DMS 273 (cell line): ENCODE measurements at regions not wholly inside any gene's neighbourhood (a gene's known extent, or its start where the extent isn't known, plus 50 kb on each side); places are given as distances from the start of the nearest gene placed in this dataset.

Experiments
- DNase-seq: peaks from one replicate; lab custom pipeline; 2025; ENCODE audit not compliant: unreplicated experiment; lab: John Stamatoyannopoulos, UW

DNA sequence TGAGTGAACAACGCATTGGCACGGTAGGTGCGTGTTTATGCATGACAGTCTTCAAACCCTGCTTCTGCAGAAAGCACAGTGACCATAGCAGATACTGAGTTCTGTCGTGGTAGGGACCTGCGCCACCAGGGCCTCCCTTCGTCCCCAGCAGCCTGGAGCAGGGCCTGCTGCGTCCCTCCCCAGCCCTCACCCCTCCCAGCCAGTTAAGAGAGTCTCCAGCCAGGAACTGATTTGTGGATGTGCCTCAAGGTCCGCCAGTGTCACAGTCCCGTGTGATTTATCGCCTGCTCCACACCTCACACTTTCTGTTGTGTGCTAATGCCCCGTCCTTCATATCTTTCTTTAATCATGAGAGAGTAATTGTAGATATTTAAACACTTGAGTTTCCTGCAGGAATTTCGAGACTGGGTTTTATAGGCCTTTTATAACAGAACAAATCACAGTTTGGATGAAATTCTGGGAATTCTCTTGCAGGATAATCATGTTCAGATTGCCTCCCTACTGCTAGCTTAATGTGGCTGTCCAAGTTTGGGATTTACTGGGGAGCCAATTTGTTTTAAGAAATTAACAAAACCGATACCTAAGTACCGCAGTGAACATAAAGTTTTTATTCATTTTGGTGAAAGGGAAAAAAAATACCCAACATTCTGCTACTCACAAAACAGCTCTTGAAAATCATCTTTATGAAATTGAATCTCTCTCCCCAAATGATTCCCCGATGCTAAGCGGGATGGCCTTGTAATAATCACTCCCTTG, 438.6 kb downstream of the TSHZ3 start:
- no peak for DNase-seq

DNA sequence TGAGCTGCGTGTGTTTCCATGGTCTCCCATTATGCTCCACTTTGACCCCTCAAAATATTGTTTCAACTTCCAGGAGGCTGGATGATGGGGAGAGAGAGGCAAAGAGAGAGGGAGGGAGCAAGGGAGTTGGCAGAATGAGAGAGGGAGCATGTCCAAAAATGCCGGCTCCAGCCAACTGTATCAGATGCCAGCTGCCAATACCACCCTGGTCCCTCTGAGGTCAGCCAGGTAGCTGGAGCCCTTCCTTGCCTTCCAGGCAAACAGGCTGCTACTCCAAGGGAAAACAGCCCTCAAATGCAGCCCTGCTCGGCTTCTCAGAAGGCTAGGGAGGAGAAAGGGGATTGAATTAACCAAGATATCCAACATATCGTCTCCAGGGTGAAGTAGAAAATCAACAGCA, 440.0 kb downstream of the TSHZ3 start:
- DNase-seq, result no peak

DNA sequence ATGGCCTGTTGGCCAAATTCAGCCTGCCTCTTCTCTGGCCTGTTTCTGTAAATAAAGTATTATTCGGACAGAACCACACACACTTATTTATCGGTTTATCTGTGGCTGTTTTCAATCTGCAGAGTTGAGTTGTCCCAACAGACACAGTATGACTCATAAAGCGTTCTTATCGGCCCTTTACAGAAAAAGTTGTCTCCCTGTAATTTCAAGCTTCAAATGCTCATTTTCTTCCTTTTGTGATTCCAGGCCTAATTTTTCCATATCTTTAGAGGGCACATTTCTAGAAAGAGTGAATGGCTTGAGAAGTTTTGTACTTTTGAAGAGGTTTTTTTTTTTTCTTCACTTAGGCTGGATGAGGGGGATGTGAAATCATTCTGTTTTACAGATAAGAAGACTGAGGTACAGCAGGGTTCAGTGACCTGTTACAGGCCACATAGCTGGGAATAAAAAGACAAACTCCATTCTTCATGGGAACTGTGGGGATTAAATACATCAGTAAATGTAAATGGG, 440.9 kb downstream of the TSHZ3 start:
- no peak for DNase-seq

DNA sequence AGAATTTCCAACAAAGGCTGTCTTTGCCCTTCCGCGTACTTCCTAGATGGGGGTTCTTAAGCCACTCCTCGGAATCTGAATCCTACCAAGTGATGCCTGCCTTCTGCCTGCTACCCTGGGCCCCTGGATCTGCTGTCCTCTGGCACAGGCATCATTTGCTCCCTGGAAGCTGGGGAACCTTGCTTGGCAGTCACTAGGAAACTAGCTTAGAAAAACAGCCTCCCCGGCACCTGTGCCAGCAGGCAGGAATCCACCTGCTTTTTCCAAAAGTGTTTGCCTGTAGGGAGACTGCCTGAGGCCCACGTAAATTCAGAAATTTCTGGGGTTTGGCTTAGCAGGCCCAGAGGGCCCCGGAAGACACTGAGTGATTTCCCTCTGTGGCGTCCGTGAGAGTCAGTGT, 442.4 kb downstream of the TSHZ3 start:
- no peak for DNase-seq

DNA sequence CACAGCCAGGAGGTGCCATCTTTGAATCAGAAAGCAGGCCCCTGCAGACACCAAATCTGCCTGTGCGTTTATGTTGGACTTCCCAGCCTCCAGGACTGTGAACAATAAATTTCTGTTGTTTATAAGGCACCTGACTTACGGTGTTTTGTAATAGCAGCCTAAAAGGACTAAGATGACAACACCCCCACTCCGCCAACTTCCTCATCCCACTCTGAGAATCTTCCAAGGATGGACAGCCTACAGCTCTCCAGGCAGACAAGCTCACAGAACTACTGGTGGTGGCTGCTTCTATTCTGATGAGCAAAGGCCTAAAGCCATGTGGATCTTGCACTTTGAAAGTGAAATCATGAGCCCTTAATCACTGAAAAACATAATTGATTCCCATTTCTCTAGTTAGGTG, 449.2 kb downstream of the TSHZ3 start:
- no peak for DNase-seq

DNA sequence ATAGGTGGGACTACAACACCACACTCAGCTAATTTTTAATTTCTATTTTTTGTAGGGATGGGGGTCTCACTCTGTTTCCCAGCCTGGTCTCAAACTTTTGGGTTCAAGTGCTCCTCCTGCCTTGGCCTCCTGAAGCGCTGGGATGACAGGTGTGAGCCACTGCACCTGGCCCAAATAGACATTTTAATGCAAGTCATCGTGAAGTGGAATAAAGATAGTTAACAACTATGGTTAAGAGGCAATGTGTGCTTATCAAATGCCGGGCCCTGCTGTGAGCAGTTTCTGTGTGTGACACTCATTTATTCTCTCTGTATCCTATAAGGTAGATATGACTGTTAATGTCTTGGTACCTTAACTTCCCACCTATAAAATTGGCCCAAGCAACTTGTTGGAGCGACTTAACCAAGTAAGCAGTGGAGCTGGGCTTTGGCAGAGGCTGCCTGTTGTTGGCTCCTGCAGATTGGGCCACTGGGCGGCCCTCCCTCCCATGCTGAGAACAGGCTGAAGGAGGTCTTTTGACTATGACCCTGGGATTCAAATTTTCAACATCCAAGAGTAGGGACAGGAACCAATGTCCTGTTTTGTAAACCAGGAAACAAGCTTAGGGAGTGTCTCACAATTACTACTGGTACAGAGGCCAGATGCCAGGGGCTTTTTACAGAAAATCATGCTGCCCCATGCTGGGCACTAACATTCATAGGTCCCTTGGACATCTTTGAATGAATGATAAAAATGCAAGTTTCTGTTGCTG, 450.7 kb downstream of the TSHZ3 start:
- DNase-seq, result no peak

DNA sequence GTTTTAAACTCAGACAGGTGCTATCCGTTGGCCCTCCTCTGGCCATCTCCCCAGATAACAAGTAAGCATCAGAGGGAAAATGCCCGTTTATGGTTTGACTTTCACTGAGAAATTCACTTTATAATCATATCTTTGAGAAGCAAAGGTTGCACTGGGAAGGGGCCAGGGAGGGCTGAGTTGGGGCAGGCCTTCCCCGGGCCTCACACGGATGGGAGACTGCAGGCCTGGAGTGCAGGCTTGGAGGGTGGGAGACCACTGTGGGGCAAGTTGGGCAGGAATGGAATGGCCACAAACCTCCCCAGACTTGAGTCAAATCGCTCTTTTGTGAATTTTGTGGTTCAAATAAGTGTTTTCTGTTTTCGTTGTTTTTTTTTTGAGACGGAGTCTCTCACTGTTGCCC, 451.7 kb downstream of the TSHZ3 start:
- no peak for DNase-seq

DNA sequence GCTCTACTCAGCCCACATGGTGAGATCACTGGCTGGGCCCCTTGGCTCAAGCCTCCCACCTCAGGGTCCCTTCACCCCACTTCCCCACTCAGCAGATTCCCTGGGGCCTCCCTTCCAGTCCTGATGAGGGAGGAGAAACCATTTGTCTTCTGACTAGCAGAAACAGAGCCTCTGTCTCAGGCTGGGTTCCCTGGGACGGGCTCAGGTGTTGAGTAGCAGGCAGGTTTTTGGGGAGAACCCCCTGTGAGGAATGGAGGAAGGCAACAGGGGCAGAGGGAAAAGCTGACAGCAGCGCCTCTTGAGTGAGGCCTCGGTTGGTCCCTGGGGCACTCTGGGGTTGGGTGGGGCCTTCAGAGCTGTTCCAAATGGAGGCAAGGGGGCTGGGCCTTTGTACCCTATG, 452.2 kb downstream of the TSHZ3 start:
- DNase-seq, result no peak

DNA sequence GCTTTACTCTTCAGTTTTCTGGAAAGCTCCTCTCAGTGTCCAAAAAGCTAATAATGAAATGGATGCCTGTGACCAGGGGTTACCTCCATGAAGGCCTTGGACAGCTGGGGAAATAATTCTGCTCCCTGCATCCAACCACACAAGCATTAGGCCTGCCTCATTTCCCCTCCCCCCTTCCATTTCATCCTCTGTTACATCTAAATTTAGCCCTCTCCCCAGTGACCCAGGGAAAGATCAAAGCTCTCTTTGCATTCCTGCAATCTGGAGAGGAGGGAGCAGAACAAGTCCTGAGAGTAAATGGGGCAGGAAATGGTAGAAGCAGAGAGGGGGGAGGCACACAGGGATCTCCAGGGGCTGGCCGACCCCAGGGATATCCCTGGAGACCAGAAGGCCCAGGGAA, 452.7 kb downstream of the TSHZ3 start:
- peak; percentile 14 for DNase-seq

DNA sequence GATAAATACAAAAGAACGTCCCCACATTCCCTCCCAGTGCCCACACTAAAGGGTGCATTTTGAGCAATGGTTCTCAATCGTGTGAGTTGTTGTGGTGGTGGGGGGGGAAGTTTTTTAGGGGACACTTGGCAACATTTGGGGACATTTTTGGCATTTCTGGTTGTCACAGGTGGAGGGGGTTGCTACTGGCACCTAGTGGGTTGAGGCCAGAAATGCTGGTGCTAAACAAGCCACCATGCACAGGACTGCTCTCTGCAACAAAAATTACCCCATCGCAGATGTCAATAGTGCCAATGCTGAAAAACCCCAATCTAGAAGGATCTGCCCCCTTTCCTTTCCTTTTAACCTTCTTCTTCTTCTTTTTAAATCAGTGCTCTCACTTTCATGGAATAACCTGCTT, 453.3 kb downstream of the TSHZ3 start:
- DNase-seq, result no peak

DNA sequence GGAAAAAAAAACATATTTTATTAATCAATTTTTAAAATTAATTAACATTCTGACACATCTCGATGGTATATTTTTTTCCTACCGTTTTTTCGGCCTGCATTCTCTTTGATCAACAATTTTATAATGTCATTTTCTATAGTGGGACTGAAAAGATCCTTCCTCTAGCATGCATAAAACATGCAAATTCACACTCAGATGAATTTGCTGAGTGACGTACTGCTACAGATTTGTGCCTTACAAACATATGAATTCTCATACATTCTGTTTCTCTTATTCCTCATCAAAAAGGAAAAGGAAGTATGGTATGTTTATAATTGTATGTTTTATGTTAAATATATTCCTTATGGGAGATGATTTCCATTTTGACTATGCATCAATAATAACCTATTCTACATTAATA, 458.2 kb downstream of the TSHZ3 start:
- no peak for DNase-seq

DNA sequence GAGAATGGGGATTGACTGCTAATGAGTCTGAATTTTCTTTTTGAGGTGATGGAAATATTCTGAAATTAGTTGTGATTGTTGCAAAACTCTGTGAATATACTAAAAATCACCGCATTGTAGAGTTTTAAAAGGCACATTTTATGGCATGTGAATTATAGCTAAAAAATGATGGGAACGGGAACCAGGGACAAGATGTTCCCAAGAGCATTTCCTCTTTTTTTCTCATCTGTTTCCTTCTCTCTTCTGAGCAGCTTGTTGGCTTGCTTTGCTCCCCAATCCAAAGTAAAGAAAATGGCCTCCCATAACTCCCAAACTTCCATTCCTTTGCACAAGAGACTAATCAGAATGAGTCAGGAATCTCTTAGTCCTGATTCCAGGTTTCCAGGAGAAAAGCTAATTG, 459.2 kb downstream of the TSHZ3 start:
- no peak for DNase-seq

DNA sequence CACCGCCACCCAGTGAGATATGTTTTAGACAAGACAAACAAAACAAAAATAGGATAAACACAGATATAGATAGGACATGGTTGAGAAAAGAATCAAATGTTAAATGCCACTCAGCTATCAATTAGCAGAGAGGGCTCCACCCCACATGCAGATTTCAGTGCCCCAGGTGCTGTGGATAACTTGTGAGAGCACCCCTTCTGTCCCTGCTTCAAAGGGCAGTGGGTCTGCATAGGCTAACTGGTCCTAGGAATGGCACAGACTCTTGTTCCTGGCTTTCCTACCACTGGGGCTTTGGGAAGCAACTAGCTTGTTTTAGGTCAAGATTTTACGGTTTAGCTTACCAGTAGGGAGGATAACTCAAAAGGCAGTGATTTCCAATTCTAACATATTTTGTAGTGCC, 460.3 kb downstream of the TSHZ3 start:
- DNase-seq, result no peak

DNA sequence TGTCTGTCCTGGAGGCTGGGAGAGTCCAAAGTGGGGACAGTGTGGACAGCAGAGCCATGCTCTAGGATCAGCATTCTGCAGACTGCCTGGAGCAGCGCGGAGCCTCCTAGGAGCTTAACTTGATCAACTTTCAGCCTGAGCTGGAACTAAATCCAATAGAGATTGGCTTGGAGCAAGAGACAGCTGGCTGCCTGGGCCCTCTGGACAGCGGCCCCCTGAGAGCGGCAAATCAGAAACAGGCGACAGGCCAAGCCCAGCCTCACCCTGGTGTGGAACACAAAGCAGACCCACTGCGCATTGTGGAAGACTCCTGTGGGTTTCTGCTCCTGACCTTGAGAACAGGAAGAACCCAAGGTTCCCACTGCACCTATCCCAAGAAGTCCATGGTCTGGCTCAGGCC, 462.2 kb downstream of the TSHZ3 start:
- DNase-seq, result no peak

DNA sequence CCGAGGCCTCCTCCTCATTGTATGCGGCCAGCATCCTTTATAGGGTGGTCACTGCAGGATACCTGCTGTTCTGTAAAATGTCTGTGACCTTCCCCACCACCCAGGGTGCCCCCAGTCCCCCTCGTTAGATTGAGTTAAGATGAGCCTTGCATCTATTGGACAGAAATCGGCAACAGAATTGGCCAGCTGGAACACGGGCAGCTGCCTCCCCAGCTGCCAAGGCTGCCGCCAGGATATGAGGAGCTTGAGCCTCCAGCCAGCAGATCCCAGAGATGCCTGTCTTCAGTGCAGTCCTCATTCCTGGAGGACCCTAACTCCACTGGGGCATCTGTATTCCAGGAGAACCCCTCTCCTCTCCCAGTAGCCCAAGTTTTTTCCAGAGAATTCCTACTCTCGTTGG, 463.0 kb downstream of the TSHZ3 start:
- DNase-seq, result peak; percentile 9

DNA sequence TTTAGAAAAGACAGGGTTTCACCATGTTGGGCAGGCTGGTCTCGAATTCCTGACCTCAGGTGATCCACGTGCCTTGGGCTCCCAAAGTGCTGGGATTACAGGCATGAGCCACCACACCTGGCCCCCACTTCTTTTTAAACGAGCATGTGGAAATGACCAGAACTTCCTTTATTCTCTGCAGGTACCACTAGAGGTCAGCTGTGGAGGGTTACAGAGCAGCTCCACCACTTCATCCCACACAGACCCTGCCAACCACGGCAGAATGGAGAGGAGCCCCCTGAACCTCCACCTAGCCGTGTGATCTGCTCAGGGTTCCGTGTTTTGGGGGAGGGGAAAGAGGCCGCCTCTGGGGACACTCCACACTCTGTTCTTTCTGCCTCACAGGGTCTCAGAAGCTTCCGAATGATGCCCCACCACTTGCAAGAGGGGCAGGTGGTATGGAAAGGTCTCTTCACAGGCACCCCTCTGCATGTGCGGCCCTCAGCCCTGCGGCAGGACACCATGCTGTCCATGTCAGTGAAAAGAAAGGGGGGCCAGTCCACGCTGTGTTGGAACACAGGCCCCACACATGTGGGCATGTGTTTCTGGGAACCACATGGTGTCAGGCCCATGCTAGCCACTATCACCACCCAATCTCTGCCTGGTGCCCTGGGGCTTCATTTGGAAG, 465.0 kb downstream of the TSHZ3 start:
- no peak for DNase-seq

DNA sequence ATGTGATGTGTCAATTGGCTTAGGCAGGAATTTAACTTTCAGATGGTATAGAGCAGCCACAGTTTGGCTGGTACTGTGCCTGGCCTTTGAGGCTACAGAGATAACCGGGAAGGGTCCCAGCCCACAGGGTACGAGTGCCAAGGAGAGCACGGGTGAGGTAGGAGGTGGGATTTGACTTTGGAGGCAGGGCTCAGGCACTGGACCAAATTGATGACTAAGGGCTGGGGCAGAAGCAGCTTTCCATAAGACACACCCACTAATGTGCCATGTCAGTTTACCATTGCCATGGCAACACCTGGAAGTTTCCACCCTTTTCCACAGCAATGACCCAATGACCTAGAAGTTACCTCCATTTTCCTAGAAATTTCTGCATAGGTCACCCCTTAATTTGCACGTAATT, 466.2 kb downstream of the TSHZ3 start:
- no peak for DNase-seq

DNA sequence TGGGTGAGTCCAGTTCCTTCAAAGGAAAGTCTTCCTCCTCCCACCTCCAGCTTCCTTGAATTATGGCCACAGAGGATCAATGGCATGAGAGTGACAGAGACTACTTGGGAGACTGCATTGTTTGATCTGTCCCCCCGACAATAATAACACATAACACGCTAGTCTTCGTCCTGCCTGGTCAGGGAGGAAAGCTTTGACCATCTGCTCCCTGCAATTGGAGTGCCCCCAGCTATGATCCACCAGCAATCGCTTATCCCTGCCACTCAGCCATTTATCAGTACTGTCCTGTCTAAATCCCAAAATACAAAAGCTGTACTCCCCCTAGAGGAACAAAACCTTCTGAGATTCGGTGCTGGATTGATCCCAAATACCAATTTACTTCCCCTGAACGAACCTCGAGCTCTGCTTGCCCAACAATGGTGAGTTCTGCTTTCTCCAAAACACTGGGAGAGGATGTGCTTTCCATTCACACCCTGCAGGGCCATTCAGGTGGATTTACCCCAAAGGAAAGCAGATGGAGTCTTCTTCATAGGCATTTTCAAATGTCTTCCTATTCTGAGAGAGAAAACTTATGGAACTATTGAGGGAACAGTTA, 466.7 kb downstream of the TSHZ3 start:
- peak; percentile 4 for DNase-seq

DNA sequence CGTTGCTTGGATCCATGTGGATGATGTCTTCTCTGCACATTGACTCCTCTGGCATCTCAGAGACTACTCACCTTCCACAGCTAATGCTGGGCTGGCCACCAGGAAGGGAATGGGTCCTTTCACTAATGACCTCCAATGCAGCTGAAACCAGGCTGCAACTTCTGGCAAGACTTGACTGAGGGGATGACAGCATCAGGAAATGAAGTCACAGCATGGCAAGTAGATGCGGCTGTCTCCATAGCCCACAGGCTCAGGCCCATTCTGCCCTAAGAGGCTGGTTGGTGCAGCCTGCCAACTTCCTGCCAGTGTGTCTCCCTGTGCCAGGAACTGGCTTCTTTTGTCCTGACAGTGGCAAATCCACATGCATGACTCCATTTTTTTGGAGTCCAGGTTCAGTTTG, 467.3 kb downstream of the TSHZ3 start:
- no peak for DNase-seq

DNA sequence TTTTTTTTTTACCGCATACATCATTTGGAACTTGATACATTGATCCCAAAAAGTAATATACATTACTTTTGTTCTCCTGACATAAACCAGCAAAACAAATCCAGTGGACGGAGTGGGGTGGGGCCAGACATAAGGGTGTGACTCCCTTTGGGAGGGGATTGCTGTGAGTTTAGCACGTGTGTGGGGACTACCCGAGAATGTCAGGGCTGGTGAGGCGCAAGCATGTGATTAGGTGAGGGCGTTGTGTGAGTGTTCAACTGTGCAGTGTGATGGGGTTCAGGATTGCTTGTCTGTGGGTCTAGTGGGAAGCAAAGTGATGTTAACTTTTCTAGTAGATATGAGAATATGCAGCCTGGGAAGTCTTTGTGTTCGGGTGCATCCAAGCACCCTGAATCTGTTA, 468.0 kb downstream of the TSHZ3 start:
- DNase-seq, result no peak

DNA sequence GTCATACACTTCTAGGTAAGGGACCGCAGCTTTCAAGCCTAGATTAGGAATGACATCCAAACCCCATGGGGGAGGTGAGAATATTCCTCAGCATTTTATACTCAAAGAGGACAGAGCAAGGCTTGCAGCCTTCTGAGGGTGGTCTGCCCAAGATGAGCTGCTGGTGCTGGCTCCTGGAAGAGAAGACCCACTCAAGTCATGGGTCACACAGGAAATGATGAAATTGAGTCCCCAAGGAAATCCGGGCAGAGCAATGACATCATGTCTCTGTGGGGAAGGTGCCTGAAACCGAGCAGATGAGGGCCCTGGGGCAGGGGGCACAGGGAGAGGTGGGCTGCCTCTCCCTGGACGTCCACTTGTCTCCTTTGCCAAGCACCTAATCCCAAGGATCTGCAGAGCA, 468.7 kb downstream of the TSHZ3 start:
- DNase-seq, result no peak

DNA sequence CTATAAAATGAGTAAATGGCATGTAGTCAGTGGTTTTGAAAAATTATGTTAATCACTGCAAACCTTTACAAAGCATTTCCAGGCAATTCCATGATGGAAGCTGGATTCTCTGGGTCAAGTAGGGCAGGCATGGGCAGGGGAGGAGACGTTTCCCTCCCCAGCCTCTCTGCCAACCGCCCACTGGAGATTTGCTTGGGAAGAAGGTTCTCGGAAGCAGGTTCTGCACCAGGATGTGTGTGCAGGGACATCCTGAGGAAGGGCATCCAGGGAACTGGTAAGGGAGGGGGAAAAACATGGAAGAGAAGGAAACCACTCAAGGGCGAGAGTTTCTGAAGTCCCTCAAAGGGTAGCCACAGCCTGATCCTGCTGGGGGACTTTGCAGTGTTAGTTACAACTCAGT, 469.1 kb downstream of the TSHZ3 start:
- DNase-seq, result no peak
